ENCODE measurements at regions not wholly inside any gene's neighbourhood (a gene's known extent, or its start where the extent isn't known, plus 50 kb on each side); places are given as distances from the start of the nearest gene placed in this dataset.

GRCh38 chr2:217434180-217434975, 568.4 kb downstream of the TNS1 start:
- no peak for DNase-seq

GRCh38 chr2:217433522-217433921, 569.3 kb downstream of the TNS1 start:
- DNase-seq, result no peak

GRCh38 chr2:217431577-217432269, 571.1 kb downstream of the TNS1 start:
- DNase-seq, result no peak

GRCh38 chr2:217430916-217431576, 571.2 kb upstream of the TNP1 start:
- DNase-seq, result no peak

- DNase-seq, result no peak
Observed at GRCh38 chr2:217429981-217430500, 570.2 kb upstream of the TNP1 start.

DNA sequence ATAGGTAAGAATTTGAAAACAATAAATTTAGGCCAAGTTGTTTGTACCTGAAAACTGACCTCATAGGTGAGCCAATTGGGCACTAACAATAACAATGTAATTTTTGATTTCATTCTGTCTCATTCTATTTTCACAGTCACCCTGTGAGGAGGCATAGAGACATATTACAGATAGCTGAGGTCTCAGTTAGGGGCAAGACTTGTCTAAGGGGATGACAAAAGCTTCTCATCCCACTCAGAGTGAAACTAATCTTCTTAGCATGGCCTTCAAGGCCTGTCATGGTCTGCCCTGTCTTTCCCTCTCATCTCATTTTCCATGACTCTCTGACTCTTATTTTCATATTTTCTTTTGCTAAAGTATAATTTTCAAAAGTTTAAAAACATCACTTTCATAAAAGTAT, 562.0 kb upstream of the TNP1 start:
- no peak for DNase-seq

DNA sequence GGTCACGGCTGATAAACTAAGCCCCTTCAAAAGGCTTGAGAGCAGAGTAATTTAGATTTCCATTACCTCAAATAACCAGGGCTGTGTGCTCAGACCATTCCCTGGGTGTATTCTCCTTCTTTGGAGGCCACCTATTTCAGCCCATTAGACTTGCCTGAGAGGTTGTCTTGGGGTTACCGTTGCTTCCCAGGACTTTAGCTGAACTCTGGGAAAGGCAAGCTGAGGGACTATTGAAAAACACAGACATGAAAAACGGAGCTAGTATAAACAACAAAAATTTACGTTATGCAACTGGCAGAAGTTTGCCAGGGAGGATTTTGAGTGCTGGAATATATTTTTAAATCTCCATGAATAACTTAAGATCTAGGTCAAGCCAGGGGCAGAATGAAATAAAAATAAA, 561.0 kb upstream of the TNP1 start:
- no peak for DNase-seq

DNA sequence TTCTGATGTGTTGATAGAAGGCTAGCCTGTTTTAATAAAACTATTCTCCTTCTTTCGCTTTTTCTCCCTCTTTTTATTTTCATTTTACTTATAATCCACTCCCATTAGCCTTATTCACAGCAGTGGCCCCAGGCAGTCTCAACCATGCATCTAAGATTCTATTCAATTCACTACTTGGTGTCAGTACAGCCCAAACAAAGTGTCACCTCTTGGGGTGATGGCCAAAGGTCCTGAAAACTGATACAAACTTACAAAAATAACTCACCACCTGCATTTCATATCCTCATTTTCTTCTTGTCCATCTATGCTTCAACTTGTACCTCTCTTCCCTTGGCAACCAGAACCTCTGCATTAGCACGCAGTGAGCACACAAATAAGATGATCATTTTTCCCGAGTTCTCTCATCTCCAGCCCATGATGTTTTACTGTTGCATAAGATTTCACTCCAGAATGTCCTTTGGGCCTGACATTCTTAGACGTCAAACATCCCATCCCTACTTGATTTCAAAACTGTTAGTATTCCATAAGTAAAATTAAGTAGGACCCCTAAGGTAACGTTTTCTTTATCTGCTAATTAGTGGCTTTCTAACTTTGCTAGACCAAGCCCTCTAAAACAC, 559.3 kb upstream of the TNP1 start:
- no peak for DNase-seq

DNA sequence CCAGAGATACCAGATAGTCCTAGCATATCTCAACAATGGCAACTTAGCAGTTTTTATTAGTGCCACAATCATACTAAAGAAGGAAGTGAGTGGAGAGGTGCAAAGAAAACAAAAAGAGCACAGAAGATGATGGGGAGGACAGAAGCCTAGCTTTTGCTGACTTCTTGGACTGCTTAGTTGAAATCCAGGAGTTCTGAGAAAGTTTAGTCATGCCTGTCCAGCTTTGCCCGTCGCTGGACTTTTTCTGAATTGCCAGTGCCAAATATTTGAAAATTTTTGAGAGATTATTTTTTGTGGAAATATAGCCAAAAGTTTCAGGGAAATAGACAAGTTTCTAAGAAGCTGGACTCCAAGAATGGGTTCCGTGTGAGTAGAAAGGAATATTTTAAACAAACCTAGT, 558.7 kb upstream of the TNP1 start:
- no peak for DNase-seq

GRCh38 chr2:217418090-217418489, 558.2 kb upstream of the TNP1 start:
- no peak for DNase-seq

DNA sequence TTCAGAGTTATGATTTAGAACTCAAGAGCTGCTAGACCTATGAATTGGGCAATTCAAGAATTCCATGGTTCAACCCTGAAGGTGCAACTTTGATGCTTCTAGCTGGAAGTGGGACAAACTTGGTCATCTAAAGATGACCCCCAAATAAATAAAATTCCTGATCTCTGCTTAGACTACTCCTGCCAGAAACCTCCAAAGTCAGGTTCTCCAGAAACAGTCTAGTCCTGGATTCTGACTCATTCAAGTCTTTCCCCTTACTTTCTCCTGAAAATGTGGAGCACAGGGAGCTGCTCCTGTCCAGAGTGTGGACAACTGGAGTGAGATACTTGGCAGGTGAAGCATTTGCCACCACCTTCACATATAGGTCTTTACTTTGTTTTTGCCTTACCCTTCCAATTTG, 557.7 kb upstream of the TNP1 start:
- no peak for DNase-seq

DNA sequence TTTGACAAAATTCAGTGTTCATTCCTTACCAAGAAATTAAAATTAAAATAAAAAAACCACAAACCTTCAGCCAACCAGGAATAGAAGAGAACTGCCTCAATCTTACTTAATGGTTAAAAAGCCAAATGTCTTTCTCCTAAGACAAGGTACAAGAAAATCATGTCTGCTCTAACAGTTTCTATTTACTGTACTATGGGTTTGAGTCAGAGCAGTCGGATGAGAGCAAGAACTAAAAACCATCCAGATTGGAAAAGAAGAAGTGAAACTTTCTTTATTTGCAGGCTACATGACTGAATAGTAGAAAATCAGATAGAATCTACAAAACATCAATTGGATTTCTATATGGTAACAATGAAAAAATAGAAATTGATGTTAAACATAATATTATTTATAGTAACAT, 555.5 kb upstream of the TNP1 start:
- no peak for DNase-seq

GRCh38 chr2:217414429-217414828, 554.6 kb upstream of the TNP1 start:
- DNase-seq, result no peak

- DNase-seq, result no peak
Observed at GRCh38 chr2:217413193-217413592, 553.3 kb upstream of the TNP1 start.

- no peak for DNase-seq
Observed at GRCh38 chr2:217412721-217413120, 552.9 kb upstream of the TNP1 start.

- no peak for DNase-seq
Observed at GRCh38 chr2:217412277-217412676, 552.4 kb upstream of the TNP1 start.

- no peak for DNase-seq
Observed at GRCh38 chr2:217410681-217410960, 550.8 kb upstream of the TNP1 start.

GRCh38 chr2:217409949-217410680, 550.3 kb upstream of the TNP1 start:
- no peak for DNase-seq

DNA sequence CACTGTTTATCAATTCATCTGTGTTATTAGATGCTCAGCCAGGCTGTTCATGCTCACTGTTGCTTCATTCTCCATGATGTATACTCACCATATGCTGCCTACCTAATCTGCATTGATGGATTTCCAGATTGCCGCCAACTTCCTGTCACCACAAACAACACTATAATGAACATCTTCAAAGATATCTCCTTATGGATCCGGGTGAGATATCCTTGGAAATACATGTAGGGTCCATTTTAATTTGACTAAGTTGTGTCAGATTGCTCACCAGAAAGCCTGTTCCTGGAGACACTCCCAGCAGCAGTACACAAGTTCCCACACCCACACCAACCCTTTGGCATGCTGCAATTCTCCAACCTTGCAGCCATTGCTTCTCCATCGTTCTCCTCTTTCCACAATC, 547.5 kb upstream of the TNP1 start:
- no peak for DNase-seq

- no peak for DNase-seq
Observed at GRCh38 chr2:217404236-217404760, 544.4 kb upstream of the TNP1 start.

DNA sequence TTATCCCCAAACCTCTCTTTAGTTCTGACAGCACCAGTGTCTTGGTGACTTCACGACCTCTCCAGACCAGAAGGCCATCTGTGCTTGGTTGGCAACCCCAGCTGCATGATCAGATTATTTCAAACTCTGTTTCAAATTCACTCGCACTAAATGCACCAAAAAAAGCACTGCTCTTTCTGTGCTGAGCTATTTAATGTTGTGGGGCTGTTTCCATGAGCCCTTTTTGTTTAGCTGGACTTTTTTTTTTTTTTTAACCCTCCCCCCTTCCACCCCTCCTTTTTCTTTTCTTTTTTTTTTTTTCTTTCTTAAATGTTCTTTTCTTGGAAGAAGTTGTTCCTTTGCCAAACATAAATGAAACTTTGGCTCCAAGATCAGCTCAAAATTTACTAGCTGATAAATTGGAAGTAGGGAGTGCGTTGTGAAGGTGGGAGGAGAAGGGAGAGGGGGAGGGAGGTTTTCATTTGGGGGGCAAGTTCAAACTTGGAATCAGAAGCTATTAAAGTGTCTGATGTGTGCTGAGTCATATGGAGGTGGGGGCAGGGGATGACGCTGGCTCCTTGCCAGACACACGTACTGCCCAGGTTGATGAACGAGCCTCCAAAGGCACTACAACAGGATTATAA, 543.0 kb upstream of the TNP1 start:
- no peak for DNase-seq

DNA sequence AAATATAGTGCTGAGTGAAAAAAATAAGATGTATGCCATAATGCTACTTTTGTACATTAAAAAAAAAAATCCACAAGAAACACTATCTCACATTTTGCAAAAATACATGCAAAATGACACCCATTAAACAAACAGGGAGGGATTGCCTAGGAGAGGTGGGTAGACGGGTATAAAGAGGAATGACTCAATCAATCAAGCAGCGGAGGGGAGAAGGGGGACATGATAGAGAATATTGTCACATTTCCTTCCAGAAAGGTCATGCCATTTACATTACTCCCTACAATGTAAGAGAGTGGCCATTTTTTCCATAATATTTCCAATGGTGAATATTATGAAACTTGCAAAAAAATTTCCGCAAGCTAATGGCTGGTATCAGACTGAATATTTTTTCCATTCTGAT, 542.3 kb upstream of the TNP1 start:
- no peak for DNase-seq
